SU-DHL-6 (cell line): ENCODE measurements at regions not wholly inside any gene's neighbourhood (a gene's known extent, or its start where the extent isn't known, plus 50 kb on each side); places are given as distances from the start of the nearest gene placed in this dataset.

ENCODE experiments used
- CTCF ChIP-seq: fragments of 200-600 bp; sonication (generic); IDR thresholded peaks from one replicate; pipeline ENCODE4 v1.5.1; 2017; ENCODE audit warnings: antibody characterized with exemption, mild to moderate bottlenecking, low read length, moderate library complexity; ENCODE audit not compliant: insufficient read depth, poor library complexity, severe bottlenecking
- EZH2phosphoT487 ChIP-seq: fragments of 200-600 bp; sonication (generic), shearing (Covaris generic); conservative IDR thresholded peaks from 2 replicates; pipeline ENCODE4 v1.6.1; 2018; ENCODE audit warnings: mild to moderate bottlenecking, antibody characterized with exemption, low read length, moderate library complexity, mixed read lengths

- TF ChIP-seq CTCF (no peak), EZH2phosphoT487 (no peak)
Observed at GRCh38 chr15:25066708-25067107, 111.9 kb downstream of the SNRPN start.
